ENCODE measurements at regions not wholly inside any gene's neighbourhood (a gene's known extent, or its start where the extent isn't known, plus 50 kb on each side); places are given as distances from the start of the nearest gene placed in this dataset.
"Not testable (repeated sequence)": the region's sequence is repeated elsewhere in the genome, so short reads cannot be mapped to it uniquely, and the experiment has no call there.

- no peak for DNase-seq (ENCODE audit: low read depth)
- TF ChIP-seq CTCF (conservative IDR thresholded peaks at IDR 0.05; ENCODE audit: low read depth, low read length): no peak
- no peak overlapping the region for H3K4me3 ChIP-seq (ENCODE audit: low read depth, low read length)
Measured at GRCh38 chr12:84174115-84174514, 738.5 kb downstream of the SLC6A15 start.

- H3K4me3 ChIP-seq (ENCODE audit: low read depth, low read length): no peak overlapping the region
- TF ChIP-seq CTCF (conservative IDR thresholded peaks at IDR 0.05; ENCODE audit: low read depth, low read length): no peak
- no peak for DNase-seq (ENCODE audit: low read depth)
Measured at GRCh38 chr12:84172823-84173424, 739.7 kb downstream of the SLC6A15 start.

GRCh38 chr12:84166812-84167211, 745.8 kb downstream of the SLC6A15 start:
- no peak for TF ChIP-seq CTCF (conservative IDR thresholded peaks at IDR 0.05; ENCODE audit: low read depth, low read length)
- H3K4me3 ChIP-seq (ENCODE audit: low read depth, low read length): no peak overlapping the region
- no peak for DNase-seq (ENCODE audit: low read depth)

- no peak overlapping the region for H3K4me3 ChIP-seq (ENCODE audit: low read depth, low read length)
- no peak for DNase-seq (ENCODE audit: low read depth)
- TF ChIP-seq CTCF (conservative IDR thresholded peaks at IDR 0.05; ENCODE audit: low read depth, low read length): no peak
Measured at GRCh38 chr12:84165998-84166571, 746.5 kb downstream of the SLC6A15 start.

GRCh38 chr12:84161296-84161695, 751.3 kb downstream of the SLC6A15 start:
- TF ChIP-seq CTCF (conservative IDR thresholded peaks at IDR 0.05; ENCODE audit: low read depth, low read length): no peak
- DNase-seq (ENCODE audit: low read depth): no peak
- no peak overlapping the region for H3K4me3 ChIP-seq (ENCODE audit: low read depth, low read length)

- H3K4me3 ChIP-seq (ENCODE audit: low read depth, low read length): no peak overlapping the region
- TF ChIP-seq CTCF (conservative IDR thresholded peaks at IDR 0.05; ENCODE audit: low read depth, low read length): no peak
- no peak for DNase-seq (ENCODE audit: low read depth)
Measured at GRCh38 chr12:84159260-84159659, 753.3 kb downstream of the SLC6A15 start.

- TF ChIP-seq CTCF (conservative IDR thresholded peaks at IDR 0.05; ENCODE audit: low read depth, low read length): no peak
- no peak overlapping the region for H3K4me3 ChIP-seq (ENCODE audit: low read depth, low read length)
- DNase-seq (ENCODE audit: low read depth): no peak
Measured at GRCh38 chr12:84157170-84157569, 755.4 kb downstream of the SLC6A15 start.

- DNase-seq (ENCODE audit: low read depth); H3K4me3 ChIP-seq (ENCODE audit: low read depth, low read length): not testable (repeated sequence)
Measured at GRCh38 chr12:84154991-84155930, 757.3 kb downstream of the SLC6A15 start.

GRCh38 chr12:84154439-84154990, 758.1 kb downstream of the SLC6A15 start:
- not testable (repeated sequence) for DNase-seq (ENCODE audit: low read depth); H3K4me3 ChIP-seq (ENCODE audit: low read depth, low read length)

Data from epithelial cell of proximal tubule (primary cell).